A673 (cell line): ENCODE measurements at regions not wholly inside any gene's neighbourhood (a gene's known extent, or its start where the extent isn't known, plus 50 kb on each side); places are given as distances from the start of the nearest gene placed in this dataset.
A peak's percentile ranks its signal among the peaks of the same experiment; 100 is the strongest.

ENCODE experiments used
- EZH2 ChIP-seq: fragments of 200-600 bp; sonication (generic); IDR thresholded peaks from 2 replicates; pipeline ENCODE4 v1.6.1; 2017; ENCODE audit warnings: borderline replicate concordance, low read depth, mild to moderate bottlenecking, mixed read lengths, antibody characterized with exemption, low read length; ENCODE audit not compliant: poor library complexity, severe bottlenecking
- TF ChIP-seq, protein P1 (sequence below): fragments of 300-800, 200-600 bp; sonication (generic); conservative IDR thresholded peaks from 2 replicates; pipeline ENCODE4 v1.5.1; 2017; ENCODE audit warnings: low read depth, mild to moderate bottlenecking, antibody characterized with exemption, low read length, moderate library complexity, mixed read lengths

- TF ChIP-seq EZH2: no peak
- TF ChIP-seq, protein P1, sequence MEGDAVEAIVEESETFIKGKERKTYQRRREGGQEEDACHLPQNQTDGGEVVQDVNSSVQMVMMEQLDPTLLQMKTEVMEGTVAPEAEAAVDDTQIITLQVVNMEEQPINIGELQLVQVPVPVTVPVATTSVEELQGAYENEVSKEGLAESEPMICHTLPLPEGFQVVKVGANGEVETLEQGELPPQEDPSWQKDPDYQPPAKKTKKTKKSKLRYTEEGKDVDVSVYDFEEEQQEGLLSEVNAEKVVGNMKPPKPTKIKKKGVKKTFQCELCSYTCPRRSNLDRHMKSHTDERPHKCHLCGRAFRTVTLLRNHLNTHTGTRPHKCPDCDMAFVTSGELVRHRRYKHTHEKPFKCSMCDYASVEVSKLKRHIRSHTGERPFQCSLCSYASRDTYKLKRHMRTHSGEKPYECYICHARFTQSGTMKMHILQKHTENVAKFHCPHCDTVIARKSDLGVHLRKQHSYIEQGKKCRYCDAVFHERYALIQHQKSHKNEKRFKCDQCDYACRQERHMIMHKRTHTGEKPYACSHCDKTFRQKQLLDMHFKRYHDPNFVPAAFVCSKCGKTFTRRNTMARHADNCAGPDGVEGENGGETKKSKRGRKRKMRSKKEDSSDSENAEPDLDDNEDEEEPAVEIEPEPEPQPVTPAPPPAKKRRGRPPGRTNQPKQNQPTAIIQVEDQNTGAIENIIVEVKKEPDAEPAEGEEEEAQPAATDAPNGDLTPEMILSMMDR: peak; percentile 73
Observed at GRCh38 chr20:60137657-60138245, 179.5 kb downstream of the CDH26 start.
